ENCODE measurements at regions not wholly inside any gene's neighbourhood (a gene's known extent, or its start where the extent isn't known, plus 50 kb on each side); places are given as distances from the start of the nearest gene placed in this dataset.

DNA sequence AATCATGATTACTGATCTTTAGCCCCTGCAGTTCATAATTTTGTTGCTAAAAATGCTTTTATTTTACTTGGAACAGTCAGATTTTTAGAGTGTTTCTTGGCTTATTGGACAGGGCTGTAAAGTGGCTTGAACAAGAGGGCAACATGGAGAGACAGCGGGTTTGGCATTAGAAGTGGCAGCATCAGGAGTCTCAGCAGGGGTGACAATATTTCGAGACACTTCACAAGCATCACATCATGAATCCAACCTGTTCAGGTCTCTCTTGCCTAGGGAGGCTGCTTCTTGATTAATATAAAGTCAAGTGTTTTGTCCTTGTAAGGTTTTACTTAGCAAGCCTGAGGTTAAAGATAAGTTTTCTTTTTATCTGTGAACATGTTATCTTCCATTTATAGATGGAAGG, 2249.5 kb downstream of the LRRC4C start:
- H3K4me3 ChIP-seq (ENCODE audit: low read depth in 1 of 2, low read length in 2 of 2) = no peak overlapping the region
- no peaks in the 10 kb centered on the region for H3K9me3 ChIP-seq (ENCODE audit: low read length)
- H3K4me1 ChIP-seq (ENCODE audit: insufficient read depth, low read length) = no peaks in the 10 kb centered on the region
- H3K27me3 ChIP-seq (ENCODE audit: control insufficient read depth in 1 of 2, insufficient read depth in 2 of 2, low read length in 2 of 2) = no peaks in the 10 kb centered on the region
- H3K27ac ChIP-seq (ENCODE audit: low read depth, low read length) = no peak overlapping the region
- no peaks in the 10 kb centered on the region for H3K36me3 ChIP-seq (ENCODE audit: insufficient read depth, low read length)
- no peak overlapping the region for H3K9ac ChIP-seq (ENCODE audit: low read length)

DNA sequence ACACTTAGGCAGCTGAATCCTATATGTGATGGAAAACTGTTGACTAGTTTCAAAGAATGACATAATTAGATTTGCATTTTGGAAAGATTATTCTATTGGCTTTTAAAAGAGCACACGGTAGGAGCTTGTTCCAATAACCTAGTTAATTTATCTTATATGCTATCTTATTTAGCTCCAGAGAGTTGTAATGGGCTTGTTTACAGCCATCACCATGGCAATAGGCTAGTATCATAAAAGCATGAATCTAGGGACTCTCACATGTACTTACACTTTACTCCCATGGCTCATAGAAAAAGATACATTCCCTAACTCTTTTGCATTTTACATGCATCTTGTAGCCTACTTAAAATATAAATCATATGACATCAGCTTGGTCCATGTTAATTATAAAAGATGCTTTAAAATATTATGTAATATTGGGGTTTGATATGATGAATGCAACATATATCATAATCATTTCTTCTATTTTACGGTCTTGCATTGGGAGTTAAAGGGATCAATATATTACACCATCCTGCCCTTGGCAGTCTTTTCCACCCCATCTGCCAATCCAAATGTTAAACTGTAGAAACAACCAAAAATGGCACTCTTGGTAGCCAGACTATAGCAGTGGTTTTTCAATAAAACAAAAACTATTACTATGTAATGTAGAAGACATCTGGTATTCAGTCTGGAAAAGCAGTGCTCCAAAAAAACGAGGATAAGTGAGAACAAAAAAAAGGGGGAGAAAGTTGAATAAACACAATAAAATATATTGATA, 2254.0 kb downstream of the LRRC4C start:
- Histone ChIP-seq H3K27ac (ENCODE audit: low read depth, low read length) (no peak overlapping the region), H3K9ac (ENCODE audit: low read length) (no peak overlapping the region), H3K4me1 (ENCODE audit: insufficient read depth, low read length) (no peaks in the 10 kb centered on the region), H3K9me3 (ENCODE audit: low read length) (no peaks in the 10 kb centered on the region), H3K4me3 (ENCODE audit: low read depth in 1 of 2, low read length in 2 of 2) (no peak overlapping the region), H3K27me3 (ENCODE audit: control insufficient read depth in 1 of 2, insufficient read depth in 2 of 2, low read length in 2 of 2) (no peaks in the 10 kb centered on the region), H3K36me3 (ENCODE audit: insufficient read depth, low read length) (no peaks in the 10 kb centered on the region)

DNA sequence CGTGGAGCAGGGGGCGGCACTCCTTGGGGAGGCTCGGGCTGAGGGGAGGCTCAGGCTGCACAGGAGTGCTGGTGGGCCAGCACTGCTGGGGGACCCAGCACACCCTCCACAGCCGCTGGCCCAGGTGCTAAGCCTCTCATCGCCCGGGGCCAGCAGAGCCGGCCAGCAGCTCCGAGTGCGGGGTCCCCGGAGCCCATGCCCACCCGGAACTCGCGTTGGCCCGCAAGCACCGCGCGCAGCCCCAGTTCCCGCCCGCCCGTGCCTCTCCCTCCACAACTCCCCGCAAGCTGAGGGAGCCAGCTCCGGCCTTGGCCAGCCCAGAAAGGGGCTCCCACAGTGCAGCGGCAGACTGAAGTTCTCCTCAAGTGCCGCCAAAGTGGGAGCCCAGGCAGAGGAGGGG, 2266.8 kb downstream of the LRRC4C start:
- H3K9me3 ChIP-seq (ENCODE audit: low read length) = no peaks in the 10 kb centered on the region
- no peaks in the 10 kb centered on the region for H3K4me1 ChIP-seq (ENCODE audit: insufficient read depth, low read length)
- no peak overlapping the region for H3K27ac ChIP-seq (ENCODE audit: low read depth, low read length)
- no peaks in the 10 kb centered on the region for H3K36me3 ChIP-seq (ENCODE audit: insufficient read depth, low read length)
- H3K9ac ChIP-seq (ENCODE audit: low read length) = no peak overlapping the region
- H3K4me3 ChIP-seq (ENCODE audit: low read depth in 1 of 2, low read length in 2 of 2) = no peak overlapping the region
- no peaks in the 10 kb centered on the region for H3K27me3 ChIP-seq (ENCODE audit: control insufficient read depth in 1 of 2, insufficient read depth in 2 of 2, low read length in 2 of 2)

DNA sequence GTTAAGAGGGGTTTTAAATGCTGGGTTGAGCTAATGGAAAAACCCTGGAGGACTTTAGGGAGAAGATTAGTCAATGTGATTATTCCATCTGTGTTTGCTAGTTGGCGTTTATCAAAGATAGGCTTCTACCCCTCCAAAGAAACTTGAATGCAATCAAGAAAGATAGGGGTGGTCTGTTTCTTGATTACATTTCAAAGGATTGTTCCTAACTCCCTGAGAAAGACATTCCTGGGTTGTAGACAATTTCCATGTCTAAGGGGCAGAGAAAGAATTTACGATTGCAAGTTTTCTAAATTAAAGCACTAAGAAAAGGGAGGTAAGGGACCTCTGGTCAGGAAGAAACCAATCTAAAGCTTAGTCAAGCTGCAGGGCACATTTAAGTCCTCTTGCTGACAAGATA, 2268.7 kb downstream of the LRRC4C start:
- H3K36me3 ChIP-seq (ENCODE audit: insufficient read depth, low read length) = no peaks in the 10 kb centered on the region
- H3K27me3 ChIP-seq (ENCODE audit: control insufficient read depth in 1 of 2, insufficient read depth in 2 of 2, low read length in 2 of 2) = no peaks in the 10 kb centered on the region
- no peak overlapping the region for H3K4me3 ChIP-seq (ENCODE audit: low read depth in 1 of 2, low read length in 2 of 2)
- H3K27ac ChIP-seq (ENCODE audit: low read depth, low read length) = no peak overlapping the region
- no peaks in the 10 kb centered on the region for H3K9me3 ChIP-seq (ENCODE audit: low read length)
- H3K4me1 ChIP-seq (ENCODE audit: insufficient read depth, low read length) = no peaks in the 10 kb centered on the region
- H3K9ac ChIP-seq (ENCODE audit: low read length) = no peak overlapping the region

DNA sequence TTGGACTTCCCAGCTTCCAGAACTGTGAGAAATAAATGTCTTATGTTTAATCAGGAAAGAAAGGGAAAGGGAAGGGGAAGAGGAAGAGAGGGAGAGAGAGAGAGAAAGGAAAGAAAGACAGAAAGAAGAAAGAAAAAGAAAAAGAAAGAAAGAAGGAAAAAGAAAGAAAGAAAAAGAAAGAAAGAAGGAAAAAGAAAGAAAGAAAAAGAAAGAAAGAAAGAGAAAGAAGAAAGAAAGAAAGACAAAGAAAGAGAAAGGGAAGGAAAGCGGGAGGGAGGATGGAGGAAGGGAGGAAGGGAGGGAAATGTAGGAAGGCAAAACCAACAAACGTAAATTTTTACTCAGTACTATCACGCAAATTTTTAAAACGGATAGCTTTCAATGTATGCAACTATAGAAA, 2281.8 kb downstream of the LRRC4C start:
- Histone ChIP-seq H3K9ac (ENCODE audit: low read length) (no peak overlapping the region), H3K27ac (ENCODE audit: low read depth, low read length) (no peak overlapping the region), H3K27me3 (ENCODE audit: control insufficient read depth in 1 of 2, insufficient read depth in 2 of 2, low read length in 2 of 2) (no peaks in the 10 kb centered on the region), H3K4me1 (ENCODE audit: insufficient read depth, low read length) (no peaks in the 10 kb centered on the region), H3K4me3 (ENCODE audit: low read depth in 1 of 2, low read length in 2 of 2) (no peak overlapping the region), H3K36me3 (ENCODE audit: insufficient read depth, low read length) (no peaks in the 10 kb centered on the region), H3K9me3 (ENCODE audit: low read length) (no peaks in the 10 kb centered on the region)

DNA sequence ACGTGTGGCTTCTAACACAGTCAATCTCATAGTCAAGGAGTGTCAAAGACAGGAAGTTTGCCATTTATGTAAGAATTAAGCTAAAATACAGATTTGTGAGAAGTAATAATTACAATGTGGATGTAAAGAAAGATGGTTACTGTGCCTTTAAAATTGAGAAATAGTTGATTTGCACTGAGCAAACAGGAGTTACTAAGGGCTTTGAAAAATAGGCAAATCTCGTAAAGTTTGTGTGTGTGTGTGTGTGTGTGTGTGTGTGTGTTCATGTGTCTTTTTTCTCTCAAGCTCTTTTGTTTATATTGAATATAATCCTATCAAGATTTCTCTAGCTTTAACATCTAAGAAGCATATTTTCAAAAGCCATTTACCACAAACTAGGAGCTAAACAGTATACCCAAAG, 2284.5 kb downstream of the LRRC4C start:
- H3K4me1 ChIP-seq (ENCODE audit: insufficient read depth, low read length) = no peaks in the 10 kb centered on the region
- no peak overlapping the region for H3K9ac ChIP-seq (ENCODE audit: low read length)
- no peaks in the 10 kb centered on the region for H3K27me3 ChIP-seq (ENCODE audit: control insufficient read depth in 1 of 2, insufficient read depth in 2 of 2, low read length in 2 of 2)
- H3K9me3 ChIP-seq (ENCODE audit: low read length) = no peaks in the 10 kb centered on the region
- H3K36me3 ChIP-seq (ENCODE audit: insufficient read depth, low read length) = no peaks in the 10 kb centered on the region
- H3K27ac ChIP-seq (ENCODE audit: low read depth, low read length) = no peak overlapping the region
- no peak overlapping the region for H3K4me3 ChIP-seq (ENCODE audit: low read depth in 1 of 2, low read length in 2 of 2)

DNA sequence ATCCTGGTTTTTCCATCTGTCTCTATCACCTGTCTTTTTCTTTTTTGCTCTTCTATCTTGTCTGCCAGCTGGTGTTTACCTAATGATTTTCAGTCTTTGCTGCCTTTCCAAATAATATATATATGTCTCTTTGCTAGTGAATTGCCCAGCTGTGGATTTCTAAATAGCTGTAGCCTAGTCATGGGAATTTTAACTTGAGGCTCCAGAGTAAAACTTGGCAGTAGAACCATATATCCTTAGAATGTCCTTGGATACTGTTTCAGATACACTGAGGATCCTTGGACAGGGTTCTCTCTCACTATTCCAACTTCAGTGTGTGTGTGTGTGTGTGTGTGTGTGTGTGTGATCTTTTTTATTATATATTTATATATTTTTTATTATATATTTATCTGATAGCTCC, 2285.3 kb downstream of the LRRC4C start:
- Histone ChIP-seq H3K9me3 (ENCODE audit: low read length) (no peaks in the 10 kb centered on the region), H3K4me3 (ENCODE audit: low read depth in 1 of 2, low read length in 2 of 2) (no peak overlapping the region), H3K27me3 (ENCODE audit: control insufficient read depth in 1 of 2, insufficient read depth in 2 of 2, low read length in 2 of 2) (no peaks in the 10 kb centered on the region), H3K4me1 (ENCODE audit: insufficient read depth, low read length) (no peaks in the 10 kb centered on the region), H3K9ac (ENCODE audit: low read length) (no peak overlapping the region), H3K27ac (ENCODE audit: low read depth, low read length) (no peak overlapping the region), H3K36me3 (ENCODE audit: insufficient read depth, low read length) (no peaks in the 10 kb centered on the region)

DNA sequence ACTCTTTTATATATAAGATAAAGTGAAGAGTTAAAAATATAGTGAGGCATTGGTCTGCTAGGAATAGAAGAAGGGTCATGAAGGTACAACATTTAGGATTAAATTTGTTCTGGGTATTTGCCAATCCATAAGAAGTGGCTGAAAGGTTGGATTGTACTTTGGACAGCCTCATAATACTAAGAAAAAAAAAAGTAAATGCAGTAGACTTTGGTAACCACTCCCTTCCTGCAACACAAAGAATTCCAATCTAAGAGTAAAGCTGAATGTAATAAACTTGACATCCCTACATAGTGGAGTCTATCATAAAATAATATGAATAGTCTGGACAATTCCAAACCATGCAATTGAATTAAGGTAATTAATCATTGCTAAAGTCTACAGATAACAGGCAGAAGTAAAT, 2294.4 kb downstream of the LRRC4C start:
- Histone ChIP-seq H3K9me3 (ENCODE audit: low read length) (no peaks in the 10 kb centered on the region), H3K9ac (ENCODE audit: low read length) (no peak overlapping the region), H3K36me3 (ENCODE audit: insufficient read depth, low read length) (no peaks in the 10 kb centered on the region), H3K4me1 (ENCODE audit: insufficient read depth, low read length) (no peaks in the 10 kb centered on the region), H3K27me3 (ENCODE audit: control insufficient read depth in 1 of 2, insufficient read depth in 2 of 2, low read length in 2 of 2) (no peaks in the 10 kb centered on the region), H3K27ac (ENCODE audit: low read depth, low read length) (no peak overlapping the region), H3K4me3 (ENCODE audit: low read depth in 1 of 2, low read length in 2 of 2) (no peak overlapping the region)

DNA sequence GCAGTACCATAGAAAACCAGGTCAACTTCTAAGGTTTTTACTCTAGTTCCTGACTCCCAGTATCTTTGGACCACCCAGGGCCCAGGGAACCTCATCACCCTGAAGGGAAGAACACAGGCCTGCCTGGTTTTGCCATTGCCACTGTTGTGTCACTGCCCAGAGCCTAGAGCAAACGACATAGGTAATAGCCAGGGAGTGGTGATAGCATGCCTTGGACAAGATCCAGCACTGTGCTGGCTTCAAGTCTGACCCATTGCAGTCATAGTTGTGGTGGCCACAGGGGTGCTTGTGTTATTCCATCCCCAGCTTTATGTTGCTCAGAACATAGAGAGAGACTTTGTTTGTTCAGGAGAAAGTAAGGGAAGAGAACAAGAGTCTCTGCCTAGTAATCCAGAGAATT, 2310.2 kb downstream of the LRRC4C start:
- Histone ChIP-seq H3K27me3 (ENCODE audit: control insufficient read depth in 1 of 2, insufficient read depth in 2 of 2, low read length in 2 of 2) (no peaks in the 10 kb centered on the region), H3K27ac (ENCODE audit: low read depth, low read length) (no peak overlapping the region), H3K9me3 (ENCODE audit: low read length) (no peaks in the 10 kb centered on the region), H3K4me3 (ENCODE audit: low read depth in 1 of 2, low read length in 2 of 2) (no peak overlapping the region), H3K4me1 (ENCODE audit: insufficient read depth, low read length) (no peaks in the 10 kb centered on the region), H3K9ac (ENCODE audit: low read length) (no peak overlapping the region), H3K36me3 (ENCODE audit: insufficient read depth, low read length) (no peaks in the 10 kb centered on the region)

DNA sequence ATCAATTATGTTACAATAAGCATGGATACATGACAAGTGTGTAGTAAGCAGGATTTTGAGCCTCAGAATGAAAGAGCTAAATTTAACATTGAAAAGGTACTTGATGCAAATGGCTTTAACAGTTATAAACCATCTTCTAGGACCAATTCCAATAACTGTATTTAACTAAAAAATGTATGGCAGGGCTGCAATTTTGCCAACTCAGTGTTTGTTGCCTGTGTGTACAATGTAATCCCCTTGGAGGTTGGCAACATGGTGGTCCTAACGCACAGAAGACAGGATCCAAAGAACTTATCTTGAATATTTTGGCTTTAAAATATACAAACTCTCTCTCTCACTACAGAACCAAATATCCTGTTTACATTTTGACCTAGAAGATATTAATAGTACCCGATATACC, 2314.1 kb downstream of the LRRC4C start:
- H3K36me3 ChIP-seq (ENCODE audit: insufficient read depth, low read length) = no peaks in the 10 kb centered on the region
- H3K9me3 ChIP-seq (ENCODE audit: low read length) = no peaks in the 10 kb centered on the region
- H3K4me1 ChIP-seq (ENCODE audit: insufficient read depth, low read length) = no peaks in the 10 kb centered on the region
- no peaks in the 10 kb centered on the region for H3K27me3 ChIP-seq (ENCODE audit: control insufficient read depth in 1 of 2, insufficient read depth in 2 of 2, low read length in 2 of 2)
- H3K27ac ChIP-seq (ENCODE audit: low read depth, low read length) = no peak overlapping the region
- H3K4me3 ChIP-seq (ENCODE audit: low read depth in 1 of 2, low read length in 2 of 2) = no peak overlapping the region
- H3K9ac ChIP-seq (ENCODE audit: low read length) = no peak overlapping the region

DNA sequence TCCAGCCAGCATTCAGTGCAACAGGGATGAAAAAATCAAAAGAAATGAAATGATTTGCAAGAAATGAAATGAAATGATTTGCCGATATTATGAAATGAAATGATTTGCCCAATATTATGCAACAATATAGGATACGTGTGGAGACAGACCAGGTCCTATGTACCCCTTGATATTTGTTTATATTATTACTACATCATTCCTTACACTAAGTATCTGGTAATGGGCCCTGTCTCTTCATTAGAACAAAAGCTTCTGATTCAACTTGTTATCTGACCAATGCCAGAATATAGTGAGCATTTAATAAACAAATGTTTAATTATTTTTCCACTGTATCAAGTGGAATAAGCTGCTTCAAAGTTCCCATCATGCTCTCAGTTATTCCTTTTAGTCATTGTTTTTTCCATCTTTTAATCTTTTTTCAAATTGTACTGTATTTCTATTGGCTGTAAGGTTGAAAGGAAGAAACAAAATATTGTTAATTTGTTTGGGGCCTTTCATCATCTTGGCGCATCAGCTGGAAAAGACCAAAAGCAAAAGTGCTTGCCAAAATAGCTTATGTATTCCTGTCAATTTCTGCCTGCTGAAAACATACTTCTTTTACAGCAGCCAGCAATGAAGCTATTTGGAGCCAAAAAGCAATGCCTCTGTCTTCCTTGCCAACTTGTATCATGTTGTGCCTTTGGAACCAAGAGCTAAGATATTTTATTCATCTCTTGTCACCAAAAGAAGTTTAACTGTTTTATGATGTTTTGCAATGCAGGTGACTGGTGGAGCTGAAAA, 2314.9 kb downstream of the LRRC4C start:
- no peak overlapping the region for H3K27ac ChIP-seq (ENCODE audit: low read depth, low read length)
- no peaks in the 10 kb centered on the region for H3K27me3 ChIP-seq (ENCODE audit: control insufficient read depth in 1 of 2, insufficient read depth in 2 of 2, low read length in 2 of 2)
- H3K9me3 ChIP-seq (ENCODE audit: low read length) = no peaks in the 10 kb centered on the region
- H3K9ac ChIP-seq (ENCODE audit: low read length) = no peak overlapping the region
- H3K36me3 ChIP-seq (ENCODE audit: insufficient read depth, low read length) = no peaks in the 10 kb centered on the region
- no peak overlapping the region for H3K4me3 ChIP-seq (ENCODE audit: low read depth in 1 of 2, low read length in 2 of 2)
- no peaks in the 10 kb centered on the region for H3K4me1 ChIP-seq (ENCODE audit: insufficient read depth, low read length)

DNA sequence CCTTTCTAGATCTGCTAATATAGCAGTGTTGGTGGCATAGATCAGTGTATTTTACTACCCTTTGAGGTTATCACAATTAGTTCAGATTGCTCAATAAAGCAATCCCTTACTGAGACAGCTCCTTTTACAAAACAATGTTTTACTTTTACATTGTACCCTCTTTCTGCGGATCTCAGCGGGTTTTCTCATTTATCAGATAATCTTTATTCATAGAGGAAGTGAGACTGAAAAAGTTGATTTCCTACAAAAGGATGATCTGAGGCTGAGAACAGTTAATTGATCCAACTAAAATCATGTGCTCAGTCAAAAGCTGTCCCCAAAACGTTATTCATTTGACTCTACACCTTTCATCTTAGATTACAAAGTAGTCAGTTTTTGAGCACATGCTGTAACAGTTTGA, 2319.9 kb downstream of the LRRC4C start:
- Histone ChIP-seq H3K27ac (ENCODE audit: low read depth, low read length) (no peak overlapping the region), H3K4me3 (ENCODE audit: low read depth in 1 of 2, low read length in 2 of 2) (no peak overlapping the region), H3K9me3 (ENCODE audit: low read length) (no peaks in the 10 kb centered on the region), H3K9ac (ENCODE audit: low read length) (no peak overlapping the region), H3K36me3 (ENCODE audit: insufficient read depth, low read length) (no peaks in the 10 kb centered on the region), H3K27me3 (ENCODE audit: control insufficient read depth in 1 of 2, insufficient read depth in 2 of 2, low read length in 2 of 2) (no peaks in the 10 kb centered on the region), H3K4me1 (ENCODE audit: insufficient read depth, low read length) (no peaks in the 10 kb centered on the region)

All from muscle layer of colon (tissue), 2 donors.